OCI-LY7 (cell line): ENCODE measurements at regions not wholly inside any gene's neighbourhood (a gene's known extent, or its start where the extent isn't known, plus 50 kb on each side); places are given as distances from the start of the nearest gene placed in this dataset.

Experiments used
- EZH2phosphoT487 ChIP-seq: fragments of 200-600 bp; sonication (generic); IDR thresholded peaks from 2 replicates; pipeline ENCODE4 v1.6.1; 2018; ENCODE audit warnings: low read depth, borderline replicate concordance, mild to moderate bottlenecking, mixed run types, antibody characterized with exemption, low read length, moderate library complexity, mixed read lengths
- TF ChIP-seq, protein P1 (sequence below): fragments of 200-600 bp; sonication (generic); conservative IDR thresholded peaks from 2 replicates; pipeline ENCODE4 v1.5.1; 2014; ENCODE audit warnings: mild to moderate bottlenecking, antibody characterized with exemption, low read length, moderate library complexity, mixed read lengths

DNA sequence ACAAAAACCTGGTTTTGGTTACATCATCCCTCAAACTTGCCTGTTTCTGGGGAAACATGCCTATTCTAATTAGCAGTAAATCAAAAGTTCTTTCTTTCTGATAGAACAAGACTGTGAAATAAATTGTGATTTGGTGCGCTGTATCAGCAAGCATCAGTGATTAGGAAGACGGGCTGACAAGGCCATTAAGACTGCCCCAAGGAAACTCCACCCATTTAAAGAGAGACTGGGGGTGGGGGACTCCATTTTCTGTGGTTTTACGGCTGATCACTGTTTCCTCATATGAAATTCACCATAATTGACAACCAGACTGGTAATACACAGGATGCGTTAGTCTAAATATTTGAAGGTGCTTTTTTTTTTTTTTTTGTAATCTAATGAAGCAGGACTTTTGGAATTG, 68.7 kb downstream of the MBL2 start:
- TF ChIP-seq, protein P1, sequence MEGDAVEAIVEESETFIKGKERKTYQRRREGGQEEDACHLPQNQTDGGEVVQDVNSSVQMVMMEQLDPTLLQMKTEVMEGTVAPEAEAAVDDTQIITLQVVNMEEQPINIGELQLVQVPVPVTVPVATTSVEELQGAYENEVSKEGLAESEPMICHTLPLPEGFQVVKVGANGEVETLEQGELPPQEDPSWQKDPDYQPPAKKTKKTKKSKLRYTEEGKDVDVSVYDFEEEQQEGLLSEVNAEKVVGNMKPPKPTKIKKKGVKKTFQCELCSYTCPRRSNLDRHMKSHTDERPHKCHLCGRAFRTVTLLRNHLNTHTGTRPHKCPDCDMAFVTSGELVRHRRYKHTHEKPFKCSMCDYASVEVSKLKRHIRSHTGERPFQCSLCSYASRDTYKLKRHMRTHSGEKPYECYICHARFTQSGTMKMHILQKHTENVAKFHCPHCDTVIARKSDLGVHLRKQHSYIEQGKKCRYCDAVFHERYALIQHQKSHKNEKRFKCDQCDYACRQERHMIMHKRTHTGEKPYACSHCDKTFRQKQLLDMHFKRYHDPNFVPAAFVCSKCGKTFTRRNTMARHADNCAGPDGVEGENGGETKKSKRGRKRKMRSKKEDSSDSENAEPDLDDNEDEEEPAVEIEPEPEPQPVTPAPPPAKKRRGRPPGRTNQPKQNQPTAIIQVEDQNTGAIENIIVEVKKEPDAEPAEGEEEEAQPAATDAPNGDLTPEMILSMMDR = no peak
- no peak for TF ChIP-seq EZH2phosphoT487
